IPS-20b (cell line): ENCODE measurements at regions not wholly inside any gene's neighbourhood (a gene's known extent, or its start where the extent isn't known, plus 50 kb on each side); places are given as distances from the start of the nearest gene placed in this dataset.

Experiments used
- H3K27ac ChIP-seq: one replicate; pipeline ENCODE4 v1.5.1; 2013; ENCODE audit warnings: low read length
- H3K27me3 ChIP-seq: 2 replicates; pipeline ENCODE4 v1.6.1; 2013; ENCODE audit warnings: mild to moderate bottlenecking, low read length, inconsistent platforms; ENCODE audit not compliant: insufficient read depth
- H3K36me3 ChIP-seq: 2 replicates; pipeline ENCODE4 v1.6.1; 2013; ENCODE audit warnings: low read depth, mild to moderate bottlenecking, inconsistent platforms, low read length, moderate library complexity; ENCODE audit not compliant: insufficient read depth
- H3K4me1 ChIP-seq: 2 replicates; pipeline ENCODE4 v1.6.1; 2013; ENCODE audit warnings: mild to moderate bottlenecking, control low read depth, inconsistent platforms, low read length, moderate library complexity; ENCODE audit not compliant: insufficient read depth
- H3K4me3 ChIP-seq: 2 replicates; pipeline ENCODE4 v1.5.1; 2013; ENCODE audit warnings: mild to moderate bottlenecking, low read length, inconsistent platforms
- H3K9ac ChIP-seq: 2 replicates; pipeline ENCODE4 v1.6.1; 2013; ENCODE audit warnings: low read depth, mild to moderate bottlenecking, inconsistent platforms, low read length, moderate library complexity
- H3K9me3 ChIP-seq: 2 replicates; pipeline ENCODE4 v1.6.1; 2013; ENCODE audit warnings: mild to moderate bottlenecking, low read depth, low read length, inconsistent platforms; ENCODE audit not compliant: insufficient read depth

DNA sequence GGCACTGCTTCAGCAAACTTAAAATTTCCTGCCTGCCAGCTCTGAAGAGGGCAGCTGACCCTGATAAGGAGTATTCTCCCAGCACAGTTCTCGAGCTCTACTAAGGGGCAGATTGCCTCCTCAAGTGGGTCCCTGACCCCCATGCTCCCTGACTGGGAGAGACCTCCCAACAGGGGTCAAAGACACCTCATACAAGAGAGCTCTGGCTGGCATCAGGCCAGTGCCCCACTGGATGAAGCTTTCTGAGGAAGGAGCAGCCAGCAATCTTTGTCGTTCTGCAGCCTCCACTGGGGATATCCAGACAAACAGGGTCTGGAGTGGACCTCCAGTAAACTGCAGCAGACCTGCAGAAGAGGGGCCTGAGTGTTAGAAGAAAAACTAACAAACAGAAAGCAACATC lies 1118.3 kb upstream of the ADGRL3 start:
- Histone ChIP-seq H3K36me3 (no peaks in the 10 kb centered on the region), H3K27me3 (no peaks in the 10 kb centered on the region), H3K4me1 (no peaks in the 10 kb centered on the region), H3K4me3 (no peak overlapping the region), H3K9ac (no peak overlapping the region), H3K27ac (no peak overlapping the region), H3K9me3 (no peaks in the 10 kb centered on the region)

DNA sequence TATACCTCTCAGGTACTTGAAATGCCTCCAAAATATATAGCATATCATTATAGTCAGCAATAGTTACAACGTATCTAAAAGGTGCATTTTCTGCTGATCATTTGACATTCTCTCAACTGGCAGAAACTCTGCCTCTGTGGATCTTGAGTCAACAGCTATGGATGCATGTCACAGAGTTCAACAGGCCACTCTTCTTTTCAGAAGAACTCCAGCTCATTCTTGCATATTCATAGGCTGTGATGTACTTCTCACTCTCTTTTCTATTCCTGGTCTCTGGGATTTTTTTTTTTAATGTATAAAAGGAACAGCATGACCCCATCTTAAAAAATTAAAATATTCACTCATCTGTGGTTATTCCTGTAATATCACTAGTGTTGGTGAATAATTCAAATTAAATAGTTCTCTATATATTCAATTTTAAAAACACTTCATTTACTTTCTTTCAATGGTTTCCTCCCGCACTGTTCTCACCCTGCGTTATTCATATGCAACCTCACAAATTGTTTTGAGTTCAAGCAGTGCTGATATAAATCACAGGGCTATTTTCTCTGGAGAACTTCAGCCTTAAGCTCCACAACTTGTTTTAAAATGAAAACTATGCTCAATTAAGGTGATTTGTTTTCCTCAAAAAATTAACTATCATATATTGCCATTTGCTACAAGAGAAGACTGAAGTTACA lies 1111.2 kb upstream of the ADGRL3 start:
- peak overlapping the region; percentile 33 for H3K27ac ChIP-seq
- H3K9ac ChIP-seq, result peak overlapping the region; percentile 32; the same call in 1 of the 2 replicates

DNA sequence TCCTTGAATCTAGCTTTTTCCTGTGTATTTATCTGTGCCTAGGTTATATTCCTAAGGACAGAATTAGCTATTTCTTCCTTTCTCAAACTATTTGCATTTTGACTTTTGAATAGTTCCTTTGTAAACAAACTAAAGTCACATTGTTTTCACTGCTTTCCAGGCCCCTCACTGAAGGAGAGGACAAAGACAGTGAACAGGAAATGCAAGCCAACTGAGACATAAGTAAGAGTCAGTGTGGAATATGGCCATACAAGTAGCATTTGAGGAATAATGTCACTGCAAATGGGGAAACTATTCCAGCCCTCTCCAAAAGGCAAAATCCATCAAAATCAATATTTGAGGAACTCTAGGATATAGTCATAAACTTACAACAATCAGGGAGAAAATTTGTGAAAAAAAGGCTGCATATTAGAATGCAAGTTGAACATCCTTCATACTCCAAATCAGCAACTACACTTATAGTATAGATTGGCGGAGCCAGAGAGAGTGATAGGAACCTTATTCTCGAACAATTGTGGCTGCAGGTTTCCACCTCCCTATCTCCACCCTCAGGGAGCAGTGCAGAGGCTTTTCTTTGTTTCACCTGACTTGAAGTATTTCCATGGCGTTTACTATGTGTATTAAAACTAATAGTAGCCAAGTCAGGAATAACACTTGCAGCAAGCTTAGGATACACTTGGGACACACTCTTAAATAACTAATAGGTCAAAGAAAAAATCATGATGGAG lies 1110.4 kb upstream of the ADGRL3 start:
- Histone ChIP-seq H3K4me3 (peak overlapping the region; percentile 45), H3K36me3 (no peaks in the 10 kb centered on the region), H3K9ac (peak overlapping the region; percentile 32; the same call in 1 of the 2 replicates), H3K27ac (peak overlapping the region; percentile 33), H3K4me1 (peaks cover 14% of the 10 kb centered on the region), H3K27me3 (no peaks in the 10 kb centered on the region), H3K9me3 (no peaks in the 10 kb centered on the region)

More for the DNA sequence above, 1111.2 kb upstream of the ADGRL3 start:
- peaks cover 14% of the 10 kb centered on the region for H3K4me1 ChIP-seq
- H3K9me3 ChIP-seq, result no peaks in the 10 kb centered on the region
- H3K4me3 ChIP-seq, result peak overlapping the region; percentile 45
- H3K36me3 ChIP-seq, result no peaks in the 10 kb centered on the region
- H3K27me3 ChIP-seq, result no peaks in the 10 kb centered on the region

DNA sequence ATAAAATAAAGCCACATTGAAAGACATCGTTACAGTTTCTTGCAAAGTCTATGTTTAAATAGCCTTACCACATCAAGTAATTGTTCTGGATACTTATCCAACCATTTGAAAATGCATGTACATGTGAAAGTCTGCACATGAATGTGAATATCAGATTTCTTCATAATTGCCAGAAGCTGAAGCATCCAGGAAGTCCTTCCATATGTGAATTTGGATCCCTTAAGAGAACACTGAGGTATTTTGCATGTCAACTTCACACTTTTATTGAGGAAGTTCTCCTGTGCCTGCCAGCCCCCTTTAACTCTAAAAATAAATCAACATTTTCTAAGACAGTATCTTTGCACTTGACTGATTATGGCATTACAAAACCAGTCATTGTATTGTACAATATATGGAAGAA lies 1103.5 kb upstream of the ADGRL3 start:
- Histone ChIP-seq H3K9me3 (no peaks in the 10 kb centered on the region), H3K9ac (no peak overlapping the region), H3K4me3 (no peak overlapping the region), H3K27me3 (no peaks in the 10 kb centered on the region), H3K36me3 (no peaks in the 10 kb centered on the region), H3K4me1 (no peaks in the 10 kb centered on the region), H3K27ac (no peak overlapping the region)

DNA sequence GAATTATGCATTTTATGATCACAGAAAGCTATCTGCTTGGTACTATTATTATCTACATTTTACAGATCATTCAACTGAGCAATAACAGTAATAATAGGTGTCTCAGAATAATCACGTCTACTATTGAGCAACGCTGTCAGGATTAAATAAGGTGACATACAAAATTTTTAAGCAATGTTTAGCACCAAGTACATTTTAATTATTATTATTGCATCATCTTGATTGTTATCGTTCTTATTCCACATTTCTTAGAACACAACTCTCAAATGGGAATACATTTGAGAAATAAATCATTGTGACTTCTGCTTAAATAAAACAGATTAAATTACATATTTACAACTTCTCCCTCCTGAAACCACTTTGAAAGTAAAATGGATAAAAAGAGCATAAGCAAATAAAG lies 1083.5 kb upstream of the ADGRL3 start:
- no peaks in the 10 kb centered on the region for H3K36me3 ChIP-seq
- H3K27ac ChIP-seq, result no peak overlapping the region
- no peaks in the 10 kb centered on the region for H3K9me3 ChIP-seq
- H3K4me1 ChIP-seq, result no peaks in the 10 kb centered on the region
- H3K4me3 ChIP-seq, result no peak overlapping the region
- no peaks in the 10 kb centered on the region for H3K27me3 ChIP-seq
- no peak overlapping the region for H3K9ac ChIP-seq

DNA sequence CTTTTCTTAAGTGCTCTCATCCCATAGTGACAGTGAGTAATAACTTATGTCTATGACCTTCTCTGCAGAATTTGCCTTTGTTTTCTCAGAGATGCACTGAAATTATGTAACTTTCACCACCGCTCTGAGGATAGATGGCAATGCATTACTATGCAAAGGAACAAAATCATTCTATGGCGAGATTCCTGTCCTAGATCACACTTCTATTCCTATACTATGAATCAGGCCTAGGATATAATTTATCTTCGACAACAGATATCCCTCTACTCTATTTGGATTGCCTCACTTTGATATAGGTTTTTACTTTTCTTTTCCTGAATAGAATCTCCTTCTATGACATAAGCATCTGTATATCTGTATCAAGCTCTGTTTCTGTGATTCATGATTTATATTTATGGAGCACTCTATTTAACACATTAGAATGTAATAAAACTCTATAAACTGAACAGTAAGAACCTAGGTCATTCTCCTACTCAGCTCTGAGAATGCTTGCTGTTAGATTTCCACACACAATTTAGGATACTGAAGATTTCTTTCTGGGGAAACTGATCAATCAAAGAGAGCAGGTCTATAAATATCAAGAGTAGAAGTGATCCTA lies 1082.3 kb upstream of the ADGRL3 start:
- Histone ChIP-seq H3K9me3 (no peaks in the 10 kb centered on the region), H3K4me3 (no peak overlapping the region), H3K36me3 (no peaks in the 10 kb centered on the region), H3K27ac (no peak overlapping the region), H3K27me3 (no peaks in the 10 kb centered on the region), H3K4me1 (no peaks in the 10 kb centered on the region), H3K9ac (no peak overlapping the region)

DNA sequence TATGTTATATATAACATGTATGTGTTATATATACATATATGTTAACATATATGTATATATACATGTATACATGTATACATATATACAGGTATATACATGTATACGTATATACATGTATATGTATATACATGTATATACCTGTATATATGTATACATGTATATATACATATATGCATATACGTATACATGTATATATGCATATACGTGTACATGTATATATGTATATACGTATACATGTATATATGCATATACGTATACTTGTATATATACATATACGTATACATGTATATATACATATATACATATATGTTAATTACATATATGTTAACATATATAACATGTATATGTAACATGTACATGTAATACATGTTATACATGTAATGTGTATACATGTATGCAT lies 1077.3 kb upstream of the ADGRL3 start:
- H3K27ac ChIP-seq, result no peak overlapping the region
- H3K4me3 ChIP-seq, result no peak overlapping the region
- H3K9me3 ChIP-seq, result peaks cover 4% of the 10 kb centered on the region; the same call in 1 of the 2 replicates
- no peaks in the 10 kb centered on the region for H3K27me3 ChIP-seq
- H3K36me3 ChIP-seq, result no peaks in the 10 kb centered on the region
- no peak overlapping the region for H3K9ac ChIP-seq
- H3K4me1 ChIP-seq, result no peaks in the 10 kb centered on the region

DNA sequence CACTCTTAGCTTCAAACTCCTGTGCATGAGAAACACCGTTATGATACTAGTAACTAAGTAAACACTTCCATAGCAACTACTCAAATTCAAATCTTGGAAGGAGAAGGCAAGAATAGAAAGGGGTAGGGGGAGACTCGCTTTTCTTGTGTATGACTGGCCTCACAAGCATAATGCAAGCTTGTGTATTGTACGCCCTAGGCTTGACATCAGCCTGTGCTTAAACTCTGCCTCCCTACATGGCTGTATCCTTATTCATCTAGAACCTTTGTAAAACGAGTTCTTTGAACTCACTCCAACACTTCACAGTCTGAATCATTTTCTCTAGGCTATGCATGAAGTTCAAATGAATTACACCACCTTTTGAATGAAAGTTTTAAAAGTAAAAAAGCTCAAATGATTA lies 1071.2 kb upstream of the ADGRL3 start:
- H3K9me3 ChIP-seq, result no peaks in the 10 kb centered on the region
- no peaks in the 10 kb centered on the region for H3K36me3 ChIP-seq

DNA sequence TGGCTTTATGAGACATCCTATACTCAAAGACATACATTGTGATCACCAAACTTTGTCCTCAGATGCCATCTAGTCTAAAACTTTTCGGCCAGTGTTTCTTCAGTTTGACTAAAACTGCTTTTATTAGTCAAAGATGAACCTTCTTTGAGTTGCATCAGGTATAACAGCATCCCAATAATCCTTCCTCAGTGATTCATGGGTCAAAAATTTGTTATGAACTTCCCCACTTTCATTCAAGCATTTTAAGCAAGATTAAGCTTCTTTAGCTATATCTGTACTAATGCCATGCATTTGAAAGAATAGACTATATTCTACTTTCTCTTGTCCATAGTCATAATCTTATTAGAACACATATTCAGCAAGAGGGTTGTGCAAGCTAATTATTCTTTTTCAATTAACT lies 1070.4 kb upstream of the ADGRL3 start:
- Histone ChIP-seq H3K4me3 (no peak overlapping the region), H3K27me3 (no peaks in the 10 kb centered on the region), H3K9ac (no peak overlapping the region)

More for the DNA sequence above, 1071.2 kb upstream of the ADGRL3 start:
- H3K4me1 ChIP-seq, result no peaks in the 10 kb centered on the region; the same call in 1 of the 2 replicates
- H3K9ac ChIP-seq, result no peak overlapping the region
- H3K27me3 ChIP-seq, result no peaks in the 10 kb centered on the region
- H3K27ac ChIP-seq, result no peak overlapping the region
- H3K4me3 ChIP-seq, result no peak overlapping the region

DNA sequence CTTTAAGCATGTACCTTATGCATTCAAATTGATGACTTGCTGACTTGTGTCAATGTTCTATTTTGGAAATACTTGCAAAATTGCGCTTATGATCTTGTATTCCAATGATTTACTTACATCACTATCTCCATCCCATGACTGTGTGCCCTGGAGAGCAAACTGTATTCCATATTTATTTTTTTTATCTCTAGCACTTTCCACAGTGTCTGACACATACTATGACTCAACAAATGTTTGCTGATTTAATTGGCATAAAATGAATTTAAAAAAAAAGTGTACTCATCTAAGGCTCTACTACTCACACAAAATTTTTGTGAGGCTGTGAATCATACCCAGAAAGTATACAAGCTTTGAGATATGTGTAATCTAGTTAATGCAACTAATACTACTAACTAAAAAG lies 1066.8 kb upstream of the ADGRL3 start:
- Histone ChIP-seq H3K27ac (no peak overlapping the region), H3K4me3 (no peak overlapping the region), H3K9ac (no peak overlapping the region), H3K4me1 (no peaks in the 10 kb centered on the region; the same call in 1 of the 2 replicates), H3K36me3 (no peaks in the 10 kb centered on the region), H3K27me3 (no peaks in the 10 kb centered on the region), H3K9me3 (no peaks in the 10 kb centered on the region)

More for the DNA sequence above, 1070.4 kb upstream of the ADGRL3 start:
- no peaks in the 10 kb centered on the region for H3K36me3 ChIP-seq
- no peak overlapping the region for H3K27ac ChIP-seq
- H3K4me1 ChIP-seq, result no peaks in the 10 kb centered on the region; the same call in 1 of the 2 replicates
- H3K9me3 ChIP-seq, result no peaks in the 10 kb centered on the region

DNA sequence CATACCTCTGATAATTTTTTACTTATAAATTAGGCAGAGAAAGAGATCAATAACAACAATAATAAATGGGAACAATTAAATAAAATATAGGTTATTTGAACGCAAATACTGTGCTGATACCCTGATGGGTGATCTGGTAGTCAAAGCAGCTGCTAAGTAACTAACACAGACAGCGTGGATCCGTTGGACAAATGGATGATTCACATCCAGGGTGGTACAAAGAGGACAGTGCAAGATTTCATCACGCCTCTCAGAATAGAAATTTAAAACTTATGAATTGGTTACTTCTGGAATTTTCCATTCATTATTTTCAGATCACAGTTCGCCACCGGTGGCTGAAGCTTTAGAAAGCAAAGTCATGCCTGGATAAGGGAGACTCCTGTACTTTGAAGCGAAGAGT lies 1066.0 kb upstream of the ADGRL3 start:
- H3K4me1 ChIP-seq, result no peaks in the 10 kb centered on the region; the same call in 1 of the 2 replicates
- no peaks in the 10 kb centered on the region for H3K27me3 ChIP-seq
- no peak overlapping the region for H3K9ac ChIP-seq
- no peaks in the 10 kb centered on the region for H3K36me3 ChIP-seq
- no peaks in the 10 kb centered on the region for H3K9me3 ChIP-seq
- no peak overlapping the region for H3K27ac ChIP-seq
- H3K4me3 ChIP-seq, result no peak overlapping the region

DNA sequence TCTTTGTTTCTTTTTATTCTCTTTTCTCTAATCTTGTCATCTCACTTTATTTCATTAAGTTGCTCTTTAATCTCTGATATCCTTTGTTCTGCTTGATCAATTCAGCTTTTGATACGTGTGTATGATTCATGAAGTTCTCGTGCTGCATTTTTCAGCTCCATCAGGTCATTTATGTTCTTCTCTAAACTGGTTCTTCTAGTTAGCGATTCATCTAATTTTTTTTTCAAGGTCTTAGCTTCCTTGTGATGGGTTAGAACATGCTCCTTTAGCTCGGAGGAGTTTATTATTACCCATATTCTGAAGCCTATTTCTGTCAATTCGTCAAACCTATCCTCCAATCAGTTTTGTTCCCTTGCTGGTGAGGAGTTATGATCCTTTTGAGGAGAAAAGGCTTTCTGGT lies 1045.0 kb upstream of the ADGRL3 start:
- no peaks in the 10 kb centered on the region for H3K9me3 ChIP-seq
- no peak overlapping the region for H3K4me3 ChIP-seq
- H3K9ac ChIP-seq, result no peak overlapping the region
- H3K27me3 ChIP-seq, result no peaks in the 10 kb centered on the region
- no peaks in the 10 kb centered on the region for H3K36me3 ChIP-seq
- no peak overlapping the region for H3K27ac ChIP-seq
- H3K4me1 ChIP-seq, result no peaks in the 10 kb centered on the region
